ENCODE measurements at regions not wholly inside any gene's neighbourhood (a gene's known extent, or its start where the extent isn't known, plus 50 kb on each side); places are given as distances from the start of the nearest gene placed in this dataset.
"Not testable (repeated sequence)": the region's sequence is repeated elsewhere in the genome, so short reads cannot be mapped to it uniquely, and the experiment has no call there.

- DNase-seq (ENCODE audit: low read depth), result not testable (repeated sequence)
Measured at GRCh38 chr2:242049492-242049891, 180.0 kb downstream of the RTP5 start.

GRCh38 chr2:242051463-242051862 is 181.9 kb downstream of the RTP5 start:
- DNase-seq (ENCODE audit: low read depth), result no peak

- no peak for DNase-seq (ENCODE audit: low read depth)
Measured at GRCh38 chr2:242052421-242052820, 182.9 kb downstream of the RTP5 start.

GRCh38 chr2:242053921-242054320 is 184.4 kb downstream of the RTP5 start:
- no peak for DNase-seq (ENCODE audit: low read depth)

- DNase-seq (ENCODE audit: low read depth), result no peak
Measured at GRCh38 chr2:242054406-242054805, 184.9 kb downstream of the RTP5 start.

DNA sequence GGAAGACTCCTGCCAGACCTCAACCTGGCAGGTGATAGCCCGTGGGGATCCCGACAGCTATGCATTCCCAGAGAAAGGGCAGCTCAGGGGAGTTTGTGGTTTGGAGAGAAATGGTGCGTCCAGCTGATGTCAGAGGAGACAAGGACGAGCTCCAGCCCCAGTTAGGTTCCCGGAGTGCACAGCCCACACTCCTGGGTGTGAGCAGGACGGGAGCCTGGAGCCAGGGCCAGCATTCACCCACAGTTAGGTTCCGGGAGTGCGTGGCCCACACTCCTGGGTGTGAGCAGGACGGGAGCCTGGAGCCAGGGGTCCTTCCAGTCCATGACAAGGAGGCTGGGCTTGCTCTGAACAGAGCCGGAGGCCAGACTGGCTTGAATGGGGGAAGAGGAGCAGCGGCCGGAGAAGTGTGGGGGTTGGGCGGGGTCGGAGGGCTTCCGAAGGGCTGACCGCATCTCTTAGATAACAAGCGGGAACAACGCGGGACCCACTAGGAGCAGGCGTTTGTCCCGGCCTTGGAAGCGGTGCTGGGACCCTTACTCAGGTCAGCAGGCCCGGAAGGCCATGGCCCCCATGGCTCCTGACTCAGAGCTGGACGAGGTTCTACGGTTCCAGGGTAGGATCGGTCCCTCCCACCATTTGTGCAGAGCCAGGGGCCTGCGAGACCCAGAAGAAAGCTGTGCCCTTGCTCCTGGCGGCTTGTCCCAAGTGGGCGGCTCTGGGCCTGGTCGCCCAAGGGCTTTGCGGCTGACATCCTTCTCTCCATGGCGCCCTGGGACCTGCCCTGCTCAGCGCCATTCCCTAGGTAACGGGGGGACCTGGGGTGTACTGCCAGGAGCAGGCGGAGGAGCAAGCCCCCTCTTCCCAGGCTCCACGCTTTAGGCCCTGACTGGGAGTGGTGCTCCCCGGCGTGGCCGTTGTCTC is 185.6 kb downstream of the RTP5 start:
- no peak for DNase-seq (ENCODE audit: low read depth)

DNA sequence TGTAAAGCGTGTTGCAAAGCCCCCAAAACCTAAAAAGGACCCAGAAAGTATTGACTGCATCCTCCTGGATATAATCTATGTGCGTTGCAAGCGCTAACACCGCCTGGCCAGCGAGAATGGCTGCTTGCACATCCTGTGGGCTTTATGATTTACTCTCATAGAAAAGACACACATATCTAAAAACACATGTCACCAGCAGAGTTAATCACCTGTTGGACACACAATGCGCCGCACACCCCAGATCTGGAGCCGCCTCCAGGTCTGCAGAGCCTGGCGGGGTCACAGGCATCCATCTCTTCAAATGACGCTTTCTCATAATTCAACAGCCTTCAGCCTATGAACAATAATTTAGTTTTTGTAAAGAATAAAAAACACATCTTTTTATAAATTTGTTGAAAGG is 186.5 kb downstream of the RTP5 start:
- no peak for DNase-seq (ENCODE audit: low read depth)

- DNase-seq (ENCODE audit: low read depth), result no peak
Measured at GRCh38 chr2:242056785-242057184, 187.3 kb downstream of the RTP5 start.

GRCh38 chr2:242057379-242058040 is 188.0 kb downstream of the RTP5 start:
- no peak for DNase-seq (ENCODE audit: low read depth)

GRCh38 chr2:242058116-242058680 is 188.7 kb downstream of the RTP5 start:
- DNase-seq (ENCODE audit: low read depth), result no peak

GRCh38 chr2:242059566-242059965 is 190.0 kb downstream of the RTP5 start:
- DNase-seq (ENCODE audit: low read depth), result no peak

GRCh38 chr2:242060212-242060835 is 190.8 kb downstream of the RTP5 start:
- DNase-seq (ENCODE audit: low read depth), result no peak

- not testable (repeated sequence) for DNase-seq (ENCODE audit: low read depth)
Measured at GRCh38 chr2:242061930-242062329, 192.4 kb downstream of the RTP5 start.

DNA sequence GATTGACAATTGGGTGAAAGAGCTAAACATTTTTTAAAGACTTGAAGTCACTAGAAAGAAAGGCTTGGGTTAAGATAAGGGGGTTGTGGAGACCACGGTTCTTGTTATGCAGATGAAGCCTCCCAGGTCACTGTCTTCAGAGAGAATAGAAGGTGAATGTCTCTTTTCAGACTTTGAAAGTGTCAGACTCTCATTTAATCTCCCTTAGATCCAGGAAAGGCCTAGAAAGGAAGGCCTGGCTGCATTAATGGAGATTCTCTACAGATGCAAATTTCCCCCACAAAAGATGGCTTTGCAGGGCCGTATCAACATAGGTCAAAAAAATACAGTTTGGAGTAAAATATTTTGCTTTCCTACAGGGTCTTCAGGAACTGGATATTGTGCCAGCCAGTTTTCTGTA is 193.9 kb downstream of the RTP5 start:
- no peak for DNase-seq (ENCODE audit: low read depth)

DNA sequence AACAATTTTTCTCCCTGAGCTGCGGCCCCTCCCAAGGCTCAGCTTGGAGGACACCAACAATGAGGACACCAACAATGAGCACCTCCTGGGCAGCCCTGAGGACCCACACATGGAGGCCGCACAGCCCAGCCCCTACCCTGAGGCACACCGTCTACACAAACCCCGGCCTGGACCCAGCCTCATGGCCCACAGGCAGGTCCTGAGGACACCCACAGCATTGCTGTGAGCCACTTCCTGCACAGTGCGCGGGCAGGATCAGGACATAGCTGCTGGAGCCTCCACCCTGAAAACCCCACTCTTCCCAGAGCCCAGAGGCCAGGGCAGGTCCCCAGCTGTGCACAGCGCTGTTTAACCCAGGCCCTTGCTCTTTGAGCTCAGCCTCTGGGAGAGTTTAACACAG is 194.3 kb downstream of the RTP5 start:
- no peak for DNase-seq (ENCODE audit: low read depth)

DNA sequence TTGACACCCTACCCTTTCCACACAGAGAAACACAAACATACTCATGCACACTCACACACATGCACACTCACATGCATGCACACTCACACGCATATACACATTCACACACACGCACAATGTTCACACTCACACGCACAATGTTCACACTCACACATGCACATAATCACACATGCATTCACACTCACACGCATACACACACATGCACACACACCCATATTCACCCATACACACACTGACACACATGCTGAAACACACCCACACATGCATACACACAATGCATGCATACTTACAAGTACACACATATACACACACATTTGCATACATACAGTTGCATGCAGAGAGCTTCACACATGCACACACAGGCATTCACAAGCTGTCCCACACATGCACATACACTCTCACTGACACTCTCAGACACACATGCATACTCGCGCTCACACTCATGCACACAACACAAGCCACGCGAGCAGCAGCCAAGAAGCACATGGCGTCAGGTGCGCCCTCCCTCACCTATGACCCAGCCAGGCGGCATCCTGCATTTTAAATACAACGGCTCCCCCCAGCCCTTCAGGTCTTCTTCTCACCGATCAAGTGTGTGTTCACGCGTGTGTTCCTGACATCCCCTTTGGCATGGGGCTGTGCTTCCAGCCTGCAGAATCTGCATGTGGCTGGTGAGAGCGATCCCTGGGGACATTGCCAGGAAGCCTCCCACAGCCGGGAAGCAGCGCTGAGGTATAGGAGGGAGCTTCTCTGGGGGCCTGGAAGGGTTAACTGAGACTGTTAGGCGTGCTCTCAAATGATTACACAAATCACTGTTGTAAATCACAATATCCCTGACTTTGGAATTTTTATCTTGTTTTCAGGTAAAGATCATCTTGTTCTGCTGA is 195.1 kb downstream of the RTP5 start:
- no peak for DNase-seq (ENCODE audit: low read depth)

GRCh38 chr2:242065426-242065825 is 195.9 kb downstream of the RTP5 start:
- no peak for DNase-seq (ENCODE audit: low read depth)

- no peak for DNase-seq (ENCODE audit: low read depth)
Measured at GRCh38 chr2:242069018-242069417, 199.5 kb downstream of the RTP5 start.

- DNase-seq (ENCODE audit: low read depth), result not testable (repeated sequence)
Measured at GRCh38 chr2:242069938-242070395, 200.4 kb downstream of the RTP5 start.

DNA sequence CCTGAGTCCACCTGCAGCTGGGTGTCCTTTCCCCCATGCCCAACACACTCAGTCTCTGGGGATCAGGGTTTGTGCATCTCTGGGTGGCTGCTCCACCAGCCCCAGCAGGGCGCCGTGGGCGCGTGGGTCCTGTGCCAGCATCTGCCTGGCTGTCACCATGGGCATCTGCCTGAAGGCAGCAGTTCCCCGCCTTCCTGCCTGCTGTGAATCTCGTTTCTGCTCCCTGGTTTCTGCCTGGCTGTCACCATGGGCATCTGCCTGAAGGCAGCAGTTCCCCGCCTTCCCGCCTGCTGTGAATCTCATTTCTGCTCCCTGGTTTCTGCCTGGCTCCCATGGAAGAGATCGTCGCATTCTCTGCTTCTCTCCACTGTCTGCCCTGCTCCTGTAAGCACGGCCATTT is 201.2 kb downstream of the RTP5 start:
- not testable (repeated sequence) for DNase-seq (ENCODE audit: low read depth)

GRCh38 chr2:242071377-242071776 is 201.8 kb downstream of the RTP5 start:
- DNase-seq (ENCODE audit: low read depth), result not testable (repeated sequence)

All from stimulated activated CD4-positive, alpha-beta T cell treated with anti-CD3 and anti-CD28 coated beads, Interleukin-2, amount 100 ng/mL, for 4 hours (primary cell).